Left ventricle myocardium superior (tissue), 1 donor: ENCODE measurements at regions not wholly inside any gene's neighbourhood (a gene's known extent, or its start where the extent isn't known, plus 50 kb on each side); places are given as distances from the start of the nearest gene placed in this dataset.

Experiments used
- ATAC-seq: fragments of 200-7000 bp; cut with Tn5 transposase; one replicate; pipeline ENCODE4 v1.9.1; 2020; ENCODE audit warnings: mild to moderate bottlenecking, moderate library complexity
- DNase-seq: peaks from one replicate; pipeline ENCODE4 v3.0.0-alpha.2; 2020
- intact Hi-C: fragments of 100-400 bp; cut with micrococcal nuclease; formaldehyde crosslinking; loops from one replicate; pipeline ENCODE4 v1.11.0; 2022
- donor health status: DM: no; HTN: yes; CAD: no; lungs with severe emphysema.

DNA sequence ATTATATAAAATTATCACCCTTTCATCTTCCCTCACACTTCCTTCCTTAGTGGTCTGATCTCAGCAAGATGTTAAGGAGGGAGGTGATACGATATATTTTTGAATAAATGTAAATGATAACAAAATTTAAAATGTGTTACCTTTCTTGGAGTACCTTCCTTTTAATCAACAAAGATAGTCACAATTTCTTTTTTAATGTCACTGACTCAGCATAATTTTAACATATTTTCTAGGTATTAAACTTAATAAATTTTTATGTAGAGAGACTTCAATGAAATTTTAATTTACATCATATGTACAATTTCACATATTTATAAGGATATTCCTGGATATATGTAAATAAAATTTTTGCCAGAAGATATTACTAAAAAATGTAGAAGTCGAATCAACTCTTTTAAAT is 125.0 kb upstream of the FBN2 start:
- intact Hi-C loops: no loop called here
- no peak for ATAC-seq
- no peak for DNase-seq

DNA sequence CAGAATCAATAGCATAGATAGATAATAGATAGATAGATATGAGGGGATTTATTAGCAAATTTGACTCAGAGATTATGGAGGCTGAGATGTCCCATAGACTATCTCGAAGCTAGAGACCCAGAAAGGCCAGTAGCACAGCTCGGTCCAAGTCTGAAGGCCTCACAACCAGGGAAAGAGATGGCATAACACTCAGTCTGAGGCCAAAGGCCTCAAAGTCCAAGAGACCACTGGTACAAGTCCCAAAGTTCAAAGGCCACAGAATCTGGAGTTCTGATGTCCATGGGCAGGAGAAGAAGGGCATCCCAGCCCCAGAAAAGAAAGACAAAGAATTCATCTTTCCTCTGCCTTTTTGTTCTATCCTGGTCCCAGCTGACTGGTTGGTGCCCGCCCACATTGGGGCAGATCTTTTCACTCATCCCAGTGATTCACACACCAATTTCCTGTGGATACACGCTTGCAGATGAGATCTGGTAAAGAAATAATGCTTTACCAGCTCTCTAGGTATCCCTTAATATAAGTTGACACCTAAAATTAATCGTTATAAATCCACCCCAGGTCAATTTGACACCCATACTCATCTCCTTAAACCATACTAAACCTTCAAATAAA is 127.8 kb upstream of the FBN2 start:
- intact Hi-C loops: no loop called here
- DNase-seq: no peak
- ATAC-seq: no peak

DNA sequence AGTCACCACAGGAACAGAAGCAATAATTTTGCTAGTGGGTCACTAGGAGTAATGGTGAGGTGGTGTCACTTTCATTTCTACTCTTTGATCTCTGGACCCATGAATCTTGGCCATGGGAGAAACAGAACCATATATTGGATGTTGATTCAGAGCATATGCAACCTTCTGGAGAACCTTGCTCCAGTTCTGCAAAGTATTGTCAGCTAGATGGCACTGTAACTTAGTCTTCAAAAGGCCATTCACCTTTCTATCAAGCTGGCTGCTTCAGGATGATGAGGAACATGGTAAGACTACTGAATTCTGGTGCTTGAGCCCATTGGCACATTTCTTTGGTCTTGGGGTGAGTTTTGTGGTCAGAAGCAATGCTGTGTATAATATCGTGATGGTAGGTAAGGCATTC is 129.1 kb upstream of the FBN2 start:
- intact Hi-C loops: no loop called here
- DNase-seq (no peak), ATAC-seq (no peak)

DNA sequence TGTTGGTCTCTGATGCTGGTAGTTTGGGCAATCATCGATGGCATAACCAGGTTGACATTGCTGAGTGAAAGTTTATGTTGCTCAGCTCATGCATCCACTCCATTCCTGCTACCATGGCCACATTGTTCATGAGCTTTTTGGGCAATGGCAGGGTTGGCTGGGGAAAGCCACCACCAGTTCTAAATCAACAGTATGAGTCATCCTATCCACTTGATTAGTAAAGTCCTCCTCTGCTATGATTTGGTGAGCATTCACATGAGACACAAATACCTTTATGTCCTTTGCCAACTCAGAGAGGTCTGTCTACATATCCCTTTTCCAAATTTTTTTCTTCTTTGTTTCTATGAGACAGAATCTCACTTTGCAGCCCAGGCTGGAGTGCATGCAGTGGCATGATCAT is 129.7 kb upstream of the FBN2 start:
- ATAC-seq (no peak), DNase-seq (no peak)
- intact Hi-C loops: no loop called here

DNA sequence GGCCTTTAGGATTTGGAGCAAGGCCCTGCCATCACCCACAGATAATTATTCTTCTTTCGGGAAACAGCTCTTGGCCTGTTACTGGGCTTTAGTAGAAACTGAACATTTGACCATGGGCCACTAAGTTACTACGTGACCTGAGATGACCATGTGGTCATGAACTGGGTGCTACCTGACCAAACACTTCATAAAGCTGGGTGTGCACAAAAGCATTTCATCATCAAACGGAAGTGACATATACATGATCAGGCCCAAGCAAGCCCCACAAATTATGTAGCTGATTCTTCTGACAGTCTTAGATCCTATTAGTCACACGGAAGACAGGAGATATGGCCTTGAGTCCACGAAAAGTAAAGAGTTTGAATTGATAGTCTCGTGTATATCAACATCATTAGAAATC is 130.9 kb upstream of the FBN2 start:
- no peak for ATAC-seq
- intact Hi-C loops: no loop called here
- DNase-seq: no peak

DNA sequence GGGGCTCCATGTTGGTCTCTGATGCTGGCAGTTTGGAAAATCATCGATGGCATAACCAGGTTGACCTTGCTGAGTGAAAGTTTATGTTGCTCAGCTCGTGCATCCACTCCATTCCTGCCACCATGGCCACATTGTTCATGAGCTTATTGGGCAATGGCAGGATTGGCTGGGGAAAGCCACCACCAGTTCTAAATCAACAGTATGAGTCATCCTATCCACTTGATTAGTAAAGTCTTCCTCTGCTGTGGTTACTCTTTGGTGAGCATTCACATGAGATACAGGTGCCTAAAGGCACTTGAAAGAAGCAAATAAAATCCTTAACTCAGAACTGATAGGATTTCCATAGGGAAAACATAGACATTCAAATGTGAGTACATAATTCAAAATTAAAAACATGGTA is 131.8 kb upstream of the FBN2 start:
- no peak for DNase-seq

DNA sequence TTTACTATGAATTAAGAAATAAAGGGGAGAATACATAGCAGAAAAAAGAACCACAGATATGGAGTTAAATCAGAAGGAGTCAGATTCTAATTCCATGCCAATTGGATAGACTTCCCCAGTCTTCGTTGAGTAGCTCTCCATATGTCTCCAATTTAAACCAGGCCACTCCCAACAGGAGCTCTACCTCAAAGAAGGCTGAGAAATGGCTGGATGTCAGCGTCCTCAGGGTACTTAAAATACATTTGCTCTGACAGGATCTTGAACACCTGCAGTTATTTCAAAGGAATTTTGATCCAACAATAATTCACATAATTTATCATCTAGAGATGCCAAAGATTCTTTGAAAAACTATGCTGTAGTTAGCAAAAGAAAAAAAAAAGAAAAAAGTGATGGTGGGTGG is 133.9 kb upstream of the FBN2 start:
- intact Hi-C loops: no loop called here
- no peak for ATAC-seq
- DNase-seq: no peak

More for the DNA sequence above, 131.8 kb upstream of the FBN2 start:
- ATAC-seq: no peak
- intact Hi-C loops: no loop called here

DNA sequence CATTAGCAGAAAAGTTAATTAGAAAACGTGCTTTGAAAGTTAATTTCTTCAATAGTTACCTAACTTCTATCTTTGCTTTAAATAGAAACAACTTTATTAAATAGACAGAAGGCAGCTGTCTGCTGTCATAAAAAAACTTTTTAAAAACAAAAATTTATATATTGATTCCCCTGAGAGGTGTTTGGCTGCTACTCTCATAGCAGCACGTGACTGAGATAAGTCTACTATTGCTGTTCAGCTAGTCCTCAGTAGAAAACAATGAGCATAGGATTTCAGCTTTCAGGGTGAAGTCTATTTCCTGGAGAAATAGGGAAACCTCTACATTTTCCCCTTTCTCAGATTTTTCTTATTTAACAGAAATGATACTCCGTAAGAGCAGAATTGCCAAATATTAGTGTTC is 135.0 kb upstream of the FBN2 start:
- no peak for ATAC-seq

DNA sequence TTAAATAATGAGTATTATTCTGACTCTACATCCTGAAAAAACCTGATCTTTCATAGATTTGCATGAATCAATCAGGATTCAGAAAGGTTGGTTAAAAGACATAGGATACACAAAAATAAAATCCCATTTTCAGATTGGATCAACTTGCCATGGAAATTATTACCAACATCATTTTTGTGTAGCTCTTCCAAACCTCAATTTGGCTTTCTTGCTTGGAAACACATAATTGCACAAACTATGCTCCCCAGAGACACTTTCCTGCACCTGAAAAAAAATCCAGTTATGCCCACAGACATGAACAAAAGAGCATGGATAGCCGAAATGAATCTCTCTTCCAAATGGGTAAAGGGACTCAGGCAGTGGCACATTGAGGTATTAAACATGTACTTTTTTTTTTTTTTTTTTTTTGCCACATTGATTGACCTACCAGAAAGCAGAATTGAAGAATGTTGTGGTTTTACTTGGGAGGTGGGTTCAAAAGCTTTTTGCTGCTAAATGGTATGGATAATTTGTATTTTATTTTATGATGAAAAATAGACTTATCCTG is 135.4 kb upstream of the FBN2 start:
- intact Hi-C loops: no loop called here
- DNase-seq (no peak), ATAC-seq (no peak)

More for the DNA sequence above, 135.0 kb upstream of the FBN2 start:
- no peak for DNase-seq
- intact Hi-C loops: no loop called here

DNA sequence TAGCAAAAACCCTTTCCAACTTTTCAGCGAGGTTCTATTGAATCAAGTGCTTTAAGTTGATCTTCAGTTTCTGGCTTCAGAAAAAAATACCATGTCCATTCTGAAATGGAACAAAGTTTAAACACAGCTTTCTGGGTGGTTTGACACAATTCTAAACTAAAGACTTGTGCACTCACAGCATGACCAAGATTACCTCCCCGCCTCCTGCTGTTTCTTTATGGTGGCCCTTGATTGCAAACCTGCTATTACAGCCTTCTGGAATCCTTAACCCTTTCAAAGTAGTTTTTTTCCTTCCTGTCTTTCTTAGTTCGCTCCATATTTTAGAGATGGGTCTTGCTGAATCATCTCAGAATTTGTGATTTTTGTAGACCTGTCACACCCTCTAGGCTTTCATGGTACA is 135.9 kb upstream of the FBN2 start:
- intact Hi-C loops: no loop called here
- no peak for ATAC-seq
- DNase-seq: no peak

DNA sequence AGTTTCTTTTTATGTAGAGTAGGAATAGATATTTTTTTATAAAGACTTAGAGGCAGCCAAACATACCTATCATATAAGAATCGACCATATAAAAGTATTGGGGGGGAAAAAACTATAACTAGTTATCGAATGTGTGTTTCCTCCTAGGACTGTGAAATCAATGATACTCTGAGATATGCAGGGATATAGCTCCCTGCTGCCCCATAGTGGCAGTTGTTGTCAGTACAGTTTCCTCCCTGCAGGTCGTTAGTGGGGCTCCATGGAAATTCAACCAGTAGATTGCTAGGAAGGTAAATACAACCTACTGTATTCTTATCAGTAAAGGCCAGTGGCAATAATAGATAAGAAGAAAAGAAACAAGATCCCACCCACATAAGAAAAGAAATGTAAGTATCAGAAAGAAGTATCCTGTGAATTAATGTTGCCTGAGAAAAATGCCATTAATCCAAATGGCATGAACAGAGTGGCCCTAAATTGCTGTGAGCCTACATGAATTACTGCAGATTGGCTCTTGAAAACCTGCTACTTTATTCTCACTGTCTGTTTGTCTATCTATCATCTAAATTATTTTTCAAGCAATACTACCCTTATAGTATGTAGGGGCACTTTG is 136.9 kb upstream of the FBN2 start:
- DNase-seq: peak; percentile 28
- intact Hi-C loops: no loop called here
- peak; percentile 30 for ATAC-seq

DNA sequence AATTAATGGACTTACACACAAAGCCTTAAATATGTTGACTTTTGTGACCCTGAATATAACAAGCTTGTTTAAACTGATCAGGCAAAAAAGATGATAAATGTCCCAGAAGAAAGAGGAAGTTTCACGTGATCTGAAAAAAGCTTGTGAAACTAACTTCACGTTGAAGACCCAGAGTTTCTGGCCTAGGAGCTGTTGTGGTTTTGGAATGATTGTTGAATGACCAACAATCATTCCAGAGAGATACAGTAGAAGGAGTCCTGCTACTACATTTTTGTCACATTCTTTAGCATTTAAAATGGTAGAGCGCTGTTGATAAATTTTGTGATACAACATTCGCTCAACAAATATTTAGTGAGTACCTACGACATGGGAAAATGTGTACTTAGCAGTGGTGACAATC is 143.1 kb upstream of the FBN2 start:
- ATAC-seq (no peak), DNase-seq (no peak)
- intact Hi-C loops: no loop called here

DNA sequence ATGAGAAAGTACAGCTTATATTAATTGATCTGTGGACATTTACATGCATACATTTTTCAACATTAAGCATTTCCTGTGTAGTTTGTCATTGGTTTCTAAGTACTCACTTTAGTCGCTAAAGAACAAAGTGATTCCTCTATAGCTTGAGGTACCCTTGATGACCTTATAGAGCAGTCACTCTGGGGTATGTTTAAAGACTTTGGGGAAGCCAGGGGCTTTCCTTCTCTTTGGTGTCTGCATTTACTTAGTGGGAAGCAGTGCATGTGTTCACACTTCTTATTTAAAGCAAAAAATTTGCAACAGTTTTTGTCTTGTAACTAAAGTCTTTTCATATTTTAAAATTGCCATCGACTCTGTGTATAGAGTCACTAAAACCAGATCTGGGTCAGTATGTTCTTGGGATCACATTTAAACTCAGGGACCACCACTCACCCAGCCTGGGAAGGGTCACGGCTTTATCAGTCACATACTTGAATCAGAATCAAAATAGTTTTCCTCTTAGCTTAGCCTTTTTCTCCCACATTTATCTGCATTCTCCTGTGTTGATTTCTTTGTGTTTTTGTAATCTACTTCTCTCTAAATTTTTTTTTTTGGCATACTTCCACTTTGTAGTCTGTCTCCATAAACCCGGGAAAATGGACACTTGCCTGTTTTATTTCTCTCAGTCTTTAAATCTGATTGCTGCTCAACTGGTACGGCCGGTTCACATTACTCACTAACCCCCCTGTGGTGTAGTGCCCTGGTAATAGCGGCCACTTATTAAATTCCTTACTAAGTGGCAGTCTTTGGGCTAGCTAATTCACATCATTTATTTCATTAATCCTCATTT is 143.9 kb upstream of the FBN2 start:
- DNase-seq (no peak), ATAC-seq (no peak)
- intact Hi-C loops: no loop called here

DNA sequence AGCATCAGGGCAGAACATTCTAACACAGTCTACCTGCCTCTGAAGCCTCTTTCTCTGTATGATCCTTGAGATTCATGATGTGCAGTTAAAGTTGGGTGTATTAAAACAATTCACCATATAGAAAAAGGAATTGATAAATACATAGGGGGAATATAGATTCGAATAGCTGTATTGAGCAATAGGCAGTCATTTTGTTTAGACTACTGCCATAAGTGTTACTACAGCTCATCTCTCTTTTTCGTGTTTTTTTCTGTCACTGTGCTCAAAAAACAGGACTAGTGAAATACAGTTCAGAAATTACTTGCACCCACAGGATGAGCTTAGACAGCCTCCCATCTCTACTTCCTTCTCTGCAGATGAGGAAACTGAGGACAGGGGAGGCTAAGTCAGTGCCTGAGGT is 144.6 kb upstream of the FBN2 start:
- ATAC-seq: no peak
- DNase-seq: no peak
- intact Hi-C loops: no loop called here

DNA sequence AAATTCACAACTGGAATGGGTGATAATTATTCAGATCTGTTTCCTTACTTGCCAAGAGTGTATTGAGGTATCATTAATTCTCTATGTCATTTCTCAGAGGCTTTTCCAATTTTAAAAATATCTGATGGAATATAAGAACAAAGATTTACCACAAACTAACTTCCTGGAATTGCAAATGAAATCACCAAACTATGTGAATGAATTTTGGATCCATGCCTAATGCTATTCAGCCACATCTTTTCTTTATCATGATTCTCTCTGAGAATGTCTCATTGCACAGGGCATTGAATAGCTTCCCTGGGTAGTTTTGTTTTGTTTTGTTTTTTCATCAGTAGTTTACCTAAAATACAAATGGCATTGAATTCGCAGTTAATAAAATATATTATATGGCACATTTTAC is 146.9 kb upstream of the FBN2 start:
- intact Hi-C loops: no loop called here
- ATAC-seq: no peak
- no peak for DNase-seq

DNA sequence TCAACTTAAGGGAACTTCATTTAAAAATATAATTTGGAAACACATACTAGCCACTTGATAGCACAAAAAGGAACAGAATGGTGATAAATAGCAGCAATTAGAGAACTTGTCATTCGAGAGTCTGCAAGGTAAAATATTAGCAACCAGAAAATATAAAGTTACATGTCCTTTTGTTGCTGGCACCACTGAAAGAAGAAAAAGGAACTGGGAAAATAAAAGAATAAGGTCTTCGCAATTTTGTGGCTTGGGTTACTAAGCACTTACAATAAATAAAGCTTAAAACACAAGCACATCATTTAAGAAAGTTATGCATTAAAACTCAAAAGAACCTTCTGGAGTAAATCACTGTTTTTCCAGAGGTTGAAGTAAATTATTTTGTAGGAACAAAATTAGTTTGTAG is 149.9 kb upstream of the FBN2 start:
- ATAC-seq (no peak), DNase-seq (no peak)
- intact Hi-C loops: no loop called here

DNA sequence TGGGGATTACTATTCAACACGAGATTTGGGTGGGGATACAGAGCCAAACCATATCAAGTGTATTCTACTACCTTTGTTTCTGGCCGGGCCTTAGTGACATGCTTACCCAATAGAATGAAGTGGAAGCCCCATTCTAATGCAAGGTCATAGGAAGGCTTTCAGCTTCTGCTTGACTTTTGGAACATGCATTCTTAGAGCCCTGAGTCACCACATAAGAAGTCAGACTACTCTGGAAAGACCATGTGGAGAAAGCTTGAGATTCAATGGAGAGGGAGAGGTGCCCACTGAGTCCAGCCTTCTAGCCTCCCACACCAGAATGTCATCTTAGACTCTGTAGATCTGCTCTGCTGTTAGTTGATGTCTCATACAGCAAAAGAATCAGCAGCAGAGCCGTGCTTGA is 155.7 kb upstream of the FBN2 start:
- DNase-seq: no peak
- intact Hi-C loops: no loop called here
- no peak for ATAC-seq

DNA sequence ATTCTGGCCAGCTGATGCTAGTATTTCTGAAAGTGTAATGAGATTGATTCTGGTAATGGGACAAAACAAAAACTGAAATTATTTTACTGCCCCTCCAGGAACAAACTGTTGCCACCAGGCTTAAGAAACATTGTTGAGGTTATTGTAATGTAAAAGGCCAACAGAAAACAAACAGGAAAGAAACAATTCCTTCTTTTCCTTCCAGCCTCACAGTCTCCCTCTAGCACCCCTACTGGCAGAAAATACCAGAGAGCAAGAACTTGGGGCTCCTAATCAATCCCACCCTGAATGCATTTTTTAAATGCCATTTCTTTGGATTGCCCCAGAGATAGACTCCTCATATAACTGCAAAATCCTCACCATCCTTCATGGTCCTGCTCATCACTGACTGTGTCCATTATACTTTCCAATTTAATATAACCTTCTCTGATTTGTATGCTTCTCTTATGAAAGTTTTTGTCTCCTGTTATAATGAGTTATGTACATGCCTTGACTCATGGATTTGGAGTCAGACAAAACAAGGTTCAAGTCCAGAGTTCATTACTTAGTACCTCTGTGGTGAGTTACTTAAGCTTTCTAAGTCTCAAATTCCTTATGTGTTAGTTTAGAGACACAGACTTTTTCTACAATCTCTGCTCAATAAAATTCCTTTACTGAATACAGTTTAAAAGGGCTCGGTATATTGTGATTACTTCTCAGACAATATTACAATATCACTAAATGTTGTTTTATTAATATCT is 157.9 kb upstream of the FBN2 start:
- DNase-seq: no peak
- no peak for ATAC-seq
- intact Hi-C loops: no loop called here

DNA sequence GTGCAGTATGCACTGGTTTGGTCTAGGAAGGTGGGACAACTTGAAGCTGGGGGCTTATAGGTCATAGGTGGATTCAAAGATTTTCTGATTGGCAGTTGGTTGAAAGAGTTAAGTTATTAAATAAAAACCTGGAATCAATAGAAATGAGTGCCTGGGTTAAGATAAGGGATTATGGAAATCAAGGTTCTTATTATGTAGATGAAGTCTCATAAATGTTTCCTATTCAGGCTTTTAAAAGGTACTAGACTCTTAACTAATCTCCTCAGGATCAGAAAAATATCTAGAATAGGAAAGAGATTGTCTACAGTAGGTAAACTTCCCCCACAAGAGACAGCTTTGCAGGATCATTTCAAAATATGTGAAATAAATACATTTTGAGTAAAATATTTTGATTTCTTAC is 163.3 kb upstream of the FBN2 start:
- no peak for DNase-seq

DNA sequence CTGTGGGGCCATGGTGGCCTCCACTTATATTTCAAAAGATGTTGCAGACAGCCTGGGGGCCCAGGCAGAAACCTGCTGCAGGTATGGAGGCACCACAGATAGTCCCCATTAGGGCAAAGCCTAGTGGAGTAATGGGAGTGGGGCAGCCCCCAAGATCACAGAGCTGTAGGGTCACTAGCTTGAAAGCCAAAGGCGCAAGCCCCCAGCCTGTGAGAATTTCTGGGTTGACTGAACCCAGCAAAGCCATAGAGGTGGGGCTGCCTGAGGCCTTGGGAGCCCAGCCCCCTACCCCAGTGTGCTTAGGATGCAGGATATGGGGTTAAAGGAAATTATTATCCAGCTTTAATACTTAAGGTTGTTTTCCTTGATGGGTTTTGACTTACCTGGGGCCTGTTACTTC is 165.3 kb upstream of the FBN2 start:
- DNase-seq: no peak
- intact Hi-C loops: no loop called here
- no peak for ATAC-seq

More for the DNA sequence above, 163.3 kb upstream of the FBN2 start:
- intact Hi-C loops: no loop called here
- ATAC-seq: no peak
